NCI-H82 treated with DMSO at 0.1 percent for 48 hours (cell line): ENCODE measurements at regions not wholly inside any gene's neighbourhood (a gene's known extent, or its start where the extent isn't known, plus 50 kb on each side); places are given as distances from the start of the nearest gene placed in this dataset.

Experiments used
- DNase-seq: peaks from one replicate; lab custom pipeline; 2025; ENCODE audit not compliant: unreplicated experiment; lab: John Stamatoyannopoulos, UW

DNA sequence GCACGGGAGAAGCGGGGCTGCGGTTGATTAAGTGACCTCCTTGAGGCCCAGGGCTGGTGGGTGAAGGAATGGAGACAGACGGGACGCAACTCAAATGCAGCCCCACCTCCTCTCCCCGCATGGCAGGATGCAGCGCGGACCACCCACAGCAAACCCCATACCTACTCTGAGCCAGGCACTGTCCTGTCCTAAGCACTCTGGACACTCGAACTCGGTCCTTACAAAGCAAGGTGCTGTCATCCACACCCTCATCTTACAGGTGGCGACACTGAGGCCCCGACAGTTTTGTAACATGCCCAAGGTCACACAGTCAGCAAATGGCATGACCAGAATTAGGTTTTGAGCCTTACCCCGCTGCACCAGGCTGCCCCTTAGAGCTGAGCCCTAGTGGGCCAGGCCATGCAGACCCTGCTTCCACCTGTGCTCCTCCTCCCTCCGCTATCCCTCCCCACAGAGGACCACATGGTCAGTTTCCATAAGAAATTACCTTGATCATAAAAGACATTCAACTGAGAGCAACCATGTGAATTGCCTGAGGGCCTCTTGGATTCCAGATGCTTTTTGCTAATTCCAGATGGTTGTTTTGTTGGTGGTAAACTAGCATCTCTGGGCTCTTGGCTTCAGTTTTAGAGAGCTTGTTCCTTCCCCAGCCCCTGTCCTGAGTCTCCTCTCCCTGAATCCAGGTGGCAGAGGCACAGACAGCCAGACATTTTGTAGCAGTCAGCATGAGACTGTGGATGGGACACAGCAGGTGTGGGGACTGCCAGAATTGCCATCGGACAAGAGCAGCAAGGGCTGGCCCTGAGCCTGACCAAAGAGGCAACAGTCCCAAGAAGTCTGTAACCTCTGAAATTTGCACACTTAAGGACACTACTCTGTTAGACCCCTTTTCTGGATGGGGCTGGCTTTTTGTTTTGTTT lies 171.9 kb upstream of the PMEPA1 start:
- DNase-seq = no peak

DNA sequence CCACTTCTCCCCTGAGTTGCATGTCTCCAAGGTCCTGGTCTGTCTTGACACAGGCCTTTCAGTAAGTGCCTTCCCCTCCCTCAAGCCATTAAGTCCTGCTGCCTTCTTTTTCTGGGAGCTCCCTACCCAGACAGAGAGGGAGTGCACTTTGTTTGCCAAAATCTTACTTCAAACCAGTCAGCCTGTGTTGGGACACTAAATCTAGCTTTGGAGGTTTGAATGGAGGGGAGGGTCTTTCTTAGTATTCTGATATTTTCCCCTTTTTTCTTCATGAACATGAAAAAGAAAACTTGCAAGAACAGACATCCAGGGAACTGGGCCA lies 170.7 kb upstream of the PMEPA1 start:
- no peak for DNase-seq

DNA sequence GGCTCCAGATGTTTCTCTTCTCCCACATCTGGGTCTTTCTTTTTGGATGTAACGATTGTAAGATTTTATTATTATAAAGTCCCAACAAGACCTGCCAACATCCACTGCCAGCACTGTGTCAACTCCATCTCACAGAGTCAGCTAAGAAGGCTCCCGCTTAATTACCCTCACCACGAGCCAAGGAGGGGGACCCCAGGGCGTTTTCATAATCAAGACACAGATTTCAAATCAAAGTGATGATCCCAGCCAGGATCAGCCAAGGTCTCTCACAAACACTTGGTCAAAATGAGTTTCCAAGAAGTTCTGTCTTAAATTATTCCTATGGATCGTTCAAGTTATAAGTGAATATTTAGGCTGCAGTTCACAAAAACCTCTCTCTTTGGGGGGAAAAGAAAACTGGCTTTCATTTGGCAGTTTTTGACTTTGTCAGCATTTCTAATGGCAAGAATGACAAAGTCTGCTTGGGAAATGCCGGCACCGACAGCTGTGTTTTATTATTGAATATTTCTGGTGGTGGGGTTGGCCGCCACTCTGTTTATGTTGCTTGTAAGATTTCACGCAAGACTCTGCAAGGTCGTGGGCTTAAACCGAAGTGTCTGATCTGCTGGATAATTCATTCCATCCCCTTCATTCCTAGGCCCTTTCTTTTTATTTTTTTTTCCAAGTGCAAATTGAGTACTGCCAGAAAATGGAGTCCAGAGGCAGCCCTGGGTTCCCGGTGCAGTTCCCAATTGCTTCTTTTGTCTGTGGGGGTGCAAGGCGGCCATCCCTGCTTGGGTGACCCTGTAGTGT lies 170.2 kb upstream of the PMEPA1 start:
- no peak for DNase-seq

- DNase-seq = no peak
Observed at GRCh38 chr20:57879437-57879778, 169.6 kb upstream of the PMEPA1 start.

DNA sequence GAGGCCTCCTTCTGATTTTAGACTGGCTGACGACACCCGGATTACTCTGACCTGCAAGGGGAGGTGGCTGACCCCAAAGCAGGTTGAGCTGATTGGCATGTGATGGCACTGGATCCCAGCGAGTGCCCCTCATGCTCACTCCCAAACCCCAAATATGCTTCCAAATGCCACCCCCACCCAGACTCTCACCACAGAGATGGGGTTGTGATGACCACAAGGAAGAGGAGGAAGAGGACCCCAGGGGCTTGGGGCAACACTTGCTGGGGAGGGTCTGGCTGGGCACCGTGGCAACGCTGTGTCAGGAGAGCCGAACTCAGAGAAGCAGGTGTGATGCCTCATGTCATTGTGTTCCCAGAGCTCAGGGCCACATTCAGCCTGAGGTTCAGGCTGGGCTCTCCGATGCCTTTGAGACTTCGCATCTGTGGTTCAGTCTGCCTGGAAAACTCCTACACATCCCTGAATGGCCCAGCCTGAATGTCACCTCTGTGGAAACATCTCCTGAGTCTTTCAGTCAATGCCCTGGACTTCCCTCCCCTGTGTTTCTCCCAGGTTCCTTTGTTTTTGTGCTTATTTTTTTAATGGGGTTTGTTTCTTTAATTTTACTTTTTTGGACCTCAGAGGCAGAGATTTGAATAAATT lies 169.1 kb upstream of the PMEPA1 start:
- no peak for DNase-seq

DNA sequence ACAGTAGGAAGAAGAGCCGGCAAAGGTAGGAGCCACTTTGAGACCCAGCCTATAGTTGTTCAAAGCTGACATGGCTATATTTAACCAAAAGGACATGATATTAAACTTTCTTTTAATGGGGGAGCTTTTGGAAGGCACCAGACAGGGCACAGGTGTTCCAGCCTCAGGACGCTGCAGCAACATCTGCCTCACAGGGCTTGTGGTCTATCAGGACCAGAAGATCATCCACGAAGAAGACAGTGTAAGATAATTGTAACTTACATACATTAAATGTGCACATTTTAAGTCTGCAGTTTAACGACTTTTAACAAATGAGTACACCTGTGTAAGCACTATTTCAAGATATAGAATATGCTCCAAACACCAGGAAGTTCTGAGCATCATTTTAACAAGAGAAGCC lies 168.2 kb upstream of the PMEPA1 start:
- DNase-seq = no peak

DNA sequence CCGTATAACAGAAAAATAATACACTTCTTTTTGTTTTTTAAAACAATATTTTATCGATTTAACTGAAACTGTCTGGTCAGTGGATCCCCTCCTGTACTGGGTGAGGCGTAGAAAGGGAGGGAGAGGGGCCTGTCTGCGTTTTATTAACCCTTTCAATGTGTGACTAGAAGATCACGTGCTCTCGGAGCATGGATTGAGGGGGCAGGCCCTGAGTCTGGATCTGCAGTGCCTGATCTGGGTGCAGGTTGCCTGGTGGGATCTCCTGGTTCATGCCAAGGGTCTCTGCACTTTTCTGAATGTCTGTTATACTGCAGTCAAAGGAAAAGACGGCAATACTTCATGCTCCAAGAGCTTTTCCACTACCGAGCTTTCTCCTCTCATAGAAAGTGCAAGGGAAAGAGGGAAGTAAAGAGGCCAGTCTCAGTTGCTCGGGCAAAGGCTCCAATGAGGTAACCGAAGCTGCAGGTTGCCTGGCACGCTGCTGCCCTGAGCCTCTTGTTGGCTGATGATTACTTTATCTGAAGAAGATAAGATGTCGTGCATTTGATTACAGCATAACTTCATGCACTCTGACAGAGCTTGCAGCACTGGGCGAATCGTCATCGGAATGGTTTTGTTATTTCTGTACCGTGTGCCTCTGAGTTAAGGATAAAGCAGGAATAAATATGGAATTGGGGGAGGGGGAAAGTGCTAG lies 167.5 kb upstream of the PMEPA1 start:
- no peak for DNase-seq

GRCh38 chr20:57876163-57876562 lies 166.3 kb upstream of the PMEPA1 start:
- DNase-seq = no peak

- no peak for DNase-seq
Observed at GRCh38 chr20:57874141-57874540, 164.3 kb upstream of the PMEPA1 start.

GRCh38 chr20:57872816-57873409 lies 163.1 kb upstream of the PMEPA1 start:
- no peak for DNase-seq

GRCh38 chr20:57871237-57871632 lies 161.4 kb upstream of the PMEPA1 start:
- no peak for DNase-seq

DNA sequence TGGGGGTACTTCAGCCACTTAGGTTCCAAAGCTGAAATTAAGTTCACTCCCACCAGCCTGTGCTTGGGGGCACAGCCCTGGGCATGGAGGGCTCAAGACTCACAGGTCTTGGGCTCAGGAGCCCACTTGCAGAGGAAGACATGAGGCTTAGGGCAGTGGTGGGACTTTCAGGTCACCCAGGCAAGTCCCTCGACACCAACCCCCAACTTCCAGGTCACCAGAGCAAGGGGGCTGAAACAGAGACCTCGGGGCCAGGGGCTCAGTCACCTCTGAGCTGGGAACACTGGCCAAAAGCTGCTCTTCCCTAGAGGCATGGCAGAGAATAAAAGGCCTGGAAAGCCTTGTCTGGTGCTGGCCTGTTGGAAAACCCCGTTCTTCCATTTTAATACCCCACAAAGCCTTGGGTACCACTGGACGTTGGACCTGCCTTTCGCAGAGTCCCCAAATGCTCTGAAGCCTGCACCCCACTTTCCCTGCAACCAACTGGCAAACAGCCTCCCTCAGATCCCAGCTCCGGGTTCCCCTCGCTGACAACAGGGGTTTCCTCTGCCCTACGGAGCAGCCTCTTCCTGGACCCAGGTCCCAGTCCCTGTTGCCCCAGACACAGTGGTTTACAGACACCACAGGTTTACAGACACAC lies 160.9 kb upstream of the PMEPA1 start:
- DNase-seq = no peak

DNA sequence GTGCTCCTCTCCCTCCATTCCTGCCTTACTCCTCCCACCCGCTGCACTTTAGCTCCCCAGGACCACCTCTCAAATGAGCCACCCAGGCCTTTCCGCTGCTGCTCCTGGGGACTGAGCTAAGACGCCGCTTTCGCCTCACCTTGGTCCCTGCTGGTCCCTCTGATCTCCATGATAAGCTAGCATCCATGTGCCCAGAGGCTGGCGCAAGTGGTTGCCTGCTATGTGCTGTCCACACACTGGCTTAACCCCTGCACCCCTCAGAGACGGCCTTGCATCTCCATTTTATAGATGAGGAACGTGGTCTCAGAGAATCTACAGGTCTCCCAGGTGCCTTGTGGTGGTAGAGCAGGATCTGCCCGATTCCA lies 160.1 kb upstream of the PMEPA1 start:
- DNase-seq = no peak

DNA sequence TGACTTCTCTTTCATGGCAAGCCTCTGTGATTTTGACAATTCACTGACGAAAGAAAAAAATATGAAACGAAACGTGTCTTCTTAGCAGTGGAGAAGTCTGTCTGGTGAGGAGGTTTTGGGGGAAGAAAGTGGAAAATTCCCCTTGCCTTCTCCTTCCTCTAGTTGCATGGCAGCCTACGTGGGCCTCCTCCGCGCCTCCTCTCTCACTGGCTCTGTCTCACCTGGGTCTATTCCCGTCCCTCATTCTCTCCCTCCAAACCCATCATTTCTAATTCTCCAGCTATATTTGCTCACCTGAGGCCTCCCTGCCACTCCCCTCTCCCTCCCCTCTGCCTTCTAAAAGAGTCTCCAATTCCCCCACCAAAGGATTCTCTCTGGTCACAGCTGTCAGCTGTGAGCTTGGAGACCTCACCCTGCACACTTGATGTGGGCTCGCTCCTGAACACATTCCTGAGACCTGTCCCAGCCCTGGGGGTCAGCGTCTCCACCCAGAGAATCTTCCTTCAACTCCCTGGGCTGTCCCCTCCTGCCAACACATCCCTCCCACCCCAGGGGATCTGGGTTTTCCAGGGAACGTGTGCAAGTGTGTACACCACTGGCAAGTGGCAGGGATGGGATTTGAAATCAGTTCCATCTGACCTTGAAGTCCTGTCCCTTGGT lies 159.6 kb upstream of the PMEPA1 start:
- DNase-seq = no peak

GRCh38 chr20:57868310-57868709 lies 158.5 kb upstream of the PMEPA1 start:
- no peak for DNase-seq

GRCh38 chr20:57867807-57868206 lies 158.0 kb upstream of the PMEPA1 start:
- DNase-seq = no peak

GRCh38 chr20:57867181-57867803 lies 157.5 kb upstream of the PMEPA1 start:
- no peak for DNase-seq

- no peak for DNase-seq
Observed at GRCh38 chr20:57866250-57867106, 156.7 kb upstream of the PMEPA1 start.

DNA sequence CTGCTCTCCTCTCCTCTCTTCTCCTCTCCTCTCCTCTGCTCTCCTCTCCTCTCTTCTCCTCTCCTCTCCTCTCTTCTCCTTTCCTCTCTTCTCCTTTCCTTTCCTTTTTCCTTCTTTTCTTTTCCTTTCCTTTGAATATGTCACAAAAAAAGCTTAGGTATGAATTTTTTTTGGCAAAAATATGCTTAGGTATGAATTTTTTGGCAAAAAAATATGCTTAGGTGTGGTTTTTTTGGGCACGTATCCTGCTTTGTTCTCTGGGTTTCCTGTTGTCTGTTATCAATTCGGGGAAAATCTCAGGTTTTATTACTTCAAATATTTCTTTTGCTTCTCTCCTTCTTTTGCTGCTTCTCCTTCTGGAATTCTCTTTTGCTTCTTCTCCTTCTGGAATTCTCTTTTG lies 155.5 kb upstream of the PMEPA1 start:
- no peak for DNase-seq
